SKM-1 treated with dmso at 0.1 percent for 144 hours (cell line): ENCODE measurements at regions not wholly inside any gene's neighbourhood (a gene's known extent, or its start where the extent isn't known, plus 50 kb on each side); places are given as distances from the start of the nearest gene placed in this dataset.
"Not testable (repeated sequence)": the region's sequence is repeated elsewhere in the genome, so short reads cannot be mapped to it uniquely, and the experiment has no call there.

ENCODE experiments used
- DNase-seq: peaks from one replicate; lab custom pipeline; 2025; ENCODE audit not compliant: unreplicated experiment; lab: John Stamatoyannopoulos, UW

DNA sequence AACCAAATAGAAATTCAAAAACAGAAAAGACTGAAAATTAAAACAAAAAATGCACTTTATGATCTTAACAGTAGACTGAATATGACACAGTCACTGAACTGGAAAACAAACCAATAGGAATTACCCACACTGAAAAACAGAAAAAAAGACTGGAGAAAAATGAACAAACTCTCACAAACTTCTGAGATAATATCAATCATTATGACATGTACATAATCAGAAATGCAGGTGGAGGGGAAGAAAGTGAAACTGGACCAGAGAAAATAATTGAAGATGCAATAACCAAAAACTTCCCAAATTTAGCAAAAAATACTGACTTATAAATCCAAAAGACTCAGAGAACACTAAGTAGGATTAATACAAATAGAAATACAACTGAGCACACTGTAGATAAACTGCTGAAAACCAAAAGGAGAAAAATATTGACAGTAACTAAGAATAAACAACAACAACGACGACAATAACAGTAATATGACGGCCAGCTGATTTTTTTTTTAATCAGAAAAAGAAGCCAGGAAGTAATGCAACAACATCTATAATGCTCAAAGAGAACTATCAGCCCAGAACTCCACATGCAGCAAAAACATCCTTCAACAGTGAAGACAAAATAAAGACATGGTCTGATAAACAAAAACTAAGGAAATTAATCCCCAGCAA, 108.1 kb downstream of the ZFAND4 start:
- no peak for DNase-seq

DNA sequence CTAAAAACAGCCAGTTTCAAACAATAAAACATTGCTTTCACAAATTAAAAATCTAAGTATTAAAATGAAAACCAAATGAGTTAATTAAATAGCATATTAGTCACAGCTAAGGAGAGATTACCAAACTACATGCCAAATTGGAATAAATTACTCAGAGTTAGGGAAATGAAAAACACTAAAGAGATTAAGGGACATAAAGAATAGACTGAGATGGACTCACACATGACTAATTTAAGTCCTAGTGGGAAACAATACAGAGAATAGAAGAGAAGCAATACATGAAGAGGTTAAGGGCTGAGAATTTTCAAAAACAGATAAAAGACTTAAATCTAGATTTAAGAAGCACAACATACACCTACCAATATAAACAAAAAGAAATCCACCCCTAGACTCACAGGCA, 110.6 kb downstream of the ZFAND4 start:
- no peak for DNase-seq

DNA sequence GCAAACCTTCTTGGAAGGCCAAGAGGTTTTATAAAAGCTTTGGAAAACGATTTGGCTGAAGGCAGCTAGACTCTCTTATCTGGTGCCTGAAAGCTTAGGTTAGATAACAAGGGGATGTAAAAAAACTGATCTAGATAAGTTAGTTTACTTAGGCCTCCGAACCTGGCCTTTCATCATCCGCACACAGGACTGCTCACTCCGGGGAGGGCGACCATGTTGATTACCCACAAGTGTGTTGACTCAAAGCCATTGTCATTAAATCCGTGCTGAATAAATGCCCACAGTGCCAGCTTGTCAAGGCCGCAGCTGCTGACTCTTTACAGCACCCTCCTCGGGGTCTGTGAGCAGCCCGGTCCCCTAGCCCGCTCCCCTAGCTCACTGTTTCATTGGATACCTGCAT, 112.3 kb downstream of the ZFAND4 start:
- no peak for DNase-seq

DNA sequence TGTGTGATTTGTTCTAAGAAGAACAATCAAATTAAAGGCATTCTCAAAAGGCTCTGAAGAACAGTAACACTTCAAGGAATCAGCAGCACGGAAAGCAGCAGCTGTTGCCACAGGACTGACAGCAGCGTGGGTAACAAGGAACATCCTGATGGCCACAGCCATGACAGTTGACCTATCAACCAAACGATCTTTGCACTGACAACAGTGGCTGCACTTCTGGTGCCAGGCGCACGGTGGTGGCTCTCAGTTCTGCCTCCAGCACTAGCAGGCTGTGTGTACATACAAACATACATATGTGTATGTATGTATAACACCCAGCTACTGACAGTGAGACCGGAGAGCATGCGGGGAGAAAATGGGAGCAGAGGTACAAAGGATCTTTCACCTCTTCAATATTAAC, 114.1 kb downstream of the ZFAND4 start:
- DNase-seq: no peak

DNA sequence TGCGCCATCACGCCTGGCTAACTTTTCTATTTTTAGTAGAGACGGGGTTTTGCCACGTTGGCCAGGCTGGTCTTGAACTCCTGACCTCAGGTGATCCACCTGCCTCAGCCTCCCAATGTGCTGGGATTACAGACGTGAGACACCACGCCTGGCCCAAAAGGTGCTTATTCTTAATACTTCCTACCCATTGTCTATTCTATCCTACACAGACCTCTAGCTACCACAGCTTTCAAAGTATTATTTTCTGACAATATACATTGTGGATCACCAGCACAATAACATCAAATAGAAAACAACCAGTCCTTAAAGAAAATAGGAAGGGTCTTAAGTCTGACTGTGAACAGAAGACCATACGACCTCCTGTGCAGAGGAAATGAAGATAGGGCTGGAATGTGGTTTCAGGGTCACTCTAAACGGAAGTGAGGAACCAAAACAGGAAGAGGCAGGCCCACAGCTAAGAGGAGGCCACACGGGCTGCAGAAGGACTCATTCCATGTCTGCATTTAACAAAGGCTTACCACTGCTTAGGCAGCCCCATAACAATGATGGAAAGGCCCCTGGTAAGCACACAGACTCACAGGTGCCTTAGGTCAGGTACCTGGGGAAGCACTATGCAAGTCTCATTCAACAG, 115.2 kb downstream of the ZFAND4 start:
- peak; percentile 68 for DNase-seq

DNA sequence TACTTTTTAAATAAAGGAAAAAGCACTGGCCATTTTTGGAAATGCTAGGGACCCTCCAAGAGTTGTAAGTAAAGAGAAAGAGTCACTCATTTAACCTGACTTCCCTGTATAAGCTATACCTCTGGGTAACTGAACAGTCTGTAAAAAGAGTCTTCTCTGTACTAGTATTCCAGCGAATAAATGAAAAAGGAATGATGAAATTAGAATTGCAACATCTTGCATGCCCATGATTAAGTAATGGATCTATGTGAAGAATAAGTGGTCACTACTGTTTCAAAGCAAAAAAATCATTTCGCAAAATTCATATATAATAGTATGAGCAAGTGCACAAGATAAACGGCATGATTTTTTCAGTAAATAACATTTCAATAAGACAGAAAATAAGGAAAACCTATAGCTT, 116.8 kb downstream of the ZFAND4 start:
- DNase-seq: no peak

DNA sequence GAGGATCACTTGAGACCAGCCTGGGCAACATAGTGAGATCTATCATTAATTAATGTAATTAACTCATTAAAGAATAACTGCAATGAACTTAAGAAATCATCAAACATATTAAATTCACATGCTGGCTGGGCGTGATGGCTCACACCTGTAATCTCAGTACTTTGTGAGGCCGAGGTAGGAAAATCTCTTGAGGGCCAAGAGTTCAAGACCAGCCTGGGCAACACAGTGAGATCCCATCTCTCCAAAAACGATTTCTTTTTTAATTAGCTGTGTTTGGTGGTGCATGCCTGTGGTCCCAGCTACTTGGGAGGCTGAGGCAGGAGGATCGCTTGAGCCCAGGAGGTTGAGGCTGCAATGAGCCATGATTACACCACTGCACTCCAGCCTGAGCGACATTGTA, 117.2 kb downstream of the ZFAND4 start:
- DNase-seq: not testable (repeated sequence)

DNA sequence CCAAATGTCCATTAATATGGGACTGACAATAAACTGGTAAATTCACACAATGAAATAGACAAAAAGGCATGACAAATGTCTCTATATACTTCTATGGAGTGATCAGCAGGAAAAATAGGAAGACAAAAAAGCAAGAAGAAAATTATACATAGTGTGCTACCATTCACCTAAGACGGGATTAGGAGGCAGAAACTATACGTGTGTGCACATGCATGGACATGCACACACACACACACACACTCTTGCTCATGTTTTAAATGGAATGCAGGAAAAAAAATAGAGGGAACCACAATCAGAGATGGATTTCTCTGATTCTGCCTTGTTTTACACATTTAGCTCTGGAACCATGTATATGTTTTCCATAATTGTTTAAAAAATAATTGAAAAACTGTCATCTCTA, 119.0 kb downstream of the ZFAND4 start:
- no peak for DNase-seq

DNA sequence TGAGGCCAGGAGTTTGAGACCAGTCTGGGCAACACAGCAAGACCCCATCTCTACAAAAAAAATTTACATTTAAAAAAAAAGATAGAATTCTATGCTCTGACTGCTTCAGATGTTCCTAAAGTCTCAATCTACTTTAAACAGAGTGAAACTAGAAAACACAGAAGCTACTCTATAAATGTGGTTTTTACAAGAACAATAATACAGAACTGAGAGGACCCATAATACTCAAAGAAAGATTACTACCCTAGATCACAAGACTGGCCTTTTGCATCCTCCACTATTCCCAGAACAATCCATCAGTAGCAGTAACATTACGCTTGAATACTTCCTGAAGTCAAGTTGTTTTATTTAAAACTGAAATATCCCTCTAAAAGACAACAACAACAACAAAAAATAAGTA, 119.4 kb downstream of the ZFAND4 start:
- DNase-seq: no peak

DNA sequence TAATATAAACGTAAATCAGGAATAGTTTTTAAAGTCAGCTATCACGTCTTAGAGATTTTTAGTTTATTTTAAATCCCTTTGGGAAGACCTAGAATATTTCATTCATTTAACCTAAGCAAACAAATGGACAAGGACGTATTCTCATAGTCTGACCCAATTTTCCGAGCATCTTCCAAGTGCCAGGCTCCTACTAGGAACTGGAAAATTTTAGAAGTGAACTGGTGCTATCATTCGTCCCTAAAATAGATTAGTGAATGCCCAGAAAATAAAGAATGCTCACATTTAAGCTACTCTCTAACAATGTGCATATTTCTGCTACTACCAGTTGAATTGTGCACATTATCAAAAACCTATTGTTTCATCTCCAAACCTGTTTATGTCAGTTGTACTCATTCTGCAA, 120.1 kb downstream of the ZFAND4 start:
- no peak for DNase-seq

DNA sequence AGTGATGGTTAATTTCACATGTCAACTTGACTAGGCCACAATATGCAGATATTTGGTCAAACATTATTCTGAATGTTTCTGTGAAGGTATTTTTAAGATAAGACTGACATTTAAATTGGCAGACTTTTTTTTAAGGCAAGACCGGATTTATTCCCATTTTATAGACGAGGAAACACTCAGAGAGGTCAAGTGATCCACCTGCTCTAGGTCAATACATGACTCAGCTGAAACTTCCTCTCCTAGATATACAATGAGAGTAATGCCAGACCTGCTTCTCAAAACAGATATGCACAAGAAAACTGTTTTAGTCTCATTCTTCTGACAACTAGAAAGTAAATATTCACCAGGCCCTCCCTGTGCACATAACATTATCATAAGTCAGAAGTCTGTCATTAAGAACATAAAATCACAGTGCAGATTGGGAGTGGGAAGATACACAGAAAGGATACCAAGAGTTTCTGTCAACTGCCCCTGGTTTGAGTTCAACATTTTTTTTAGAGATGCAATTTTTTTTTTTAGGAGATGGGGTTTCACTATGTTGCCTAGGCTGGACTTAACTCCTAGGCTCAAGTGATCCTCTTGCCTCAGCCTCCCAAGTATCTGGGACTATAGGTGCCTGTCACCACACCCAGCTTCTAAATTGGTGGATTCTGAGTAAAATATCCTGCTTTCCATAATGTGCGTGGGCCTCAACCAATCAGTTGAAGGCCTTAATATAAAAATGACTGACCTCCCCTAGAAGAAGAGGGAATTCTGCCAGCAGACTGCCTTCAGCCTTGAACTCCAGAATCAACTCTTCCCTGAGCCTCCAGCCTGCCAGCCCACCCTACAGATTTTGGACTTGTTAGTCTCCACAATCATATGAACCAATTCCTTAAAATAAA, 121.4 kb downstream of the ZFAND4 start:
- DNase-seq: no peak

DNA sequence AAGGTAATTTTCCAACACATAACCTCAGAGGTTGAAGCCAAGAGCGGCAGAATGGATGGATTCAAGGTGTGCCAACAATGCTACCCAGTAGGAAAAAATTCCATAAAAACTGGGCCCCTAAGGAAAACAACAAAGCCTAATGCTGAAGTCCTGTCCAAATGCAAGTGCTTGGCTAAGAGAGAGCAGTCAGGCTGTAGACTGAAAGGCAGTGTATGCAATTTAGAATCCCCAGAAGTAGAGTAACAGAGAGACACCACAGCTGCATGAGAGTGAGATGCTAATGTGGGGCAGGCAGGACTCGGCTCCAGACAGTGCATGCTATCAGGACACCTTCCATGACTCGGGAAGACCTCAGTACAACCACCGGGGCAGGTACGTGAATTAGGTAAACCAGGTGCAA, 124.5 kb downstream of the ZFAND4 start:
- no peak for DNase-seq

DNA sequence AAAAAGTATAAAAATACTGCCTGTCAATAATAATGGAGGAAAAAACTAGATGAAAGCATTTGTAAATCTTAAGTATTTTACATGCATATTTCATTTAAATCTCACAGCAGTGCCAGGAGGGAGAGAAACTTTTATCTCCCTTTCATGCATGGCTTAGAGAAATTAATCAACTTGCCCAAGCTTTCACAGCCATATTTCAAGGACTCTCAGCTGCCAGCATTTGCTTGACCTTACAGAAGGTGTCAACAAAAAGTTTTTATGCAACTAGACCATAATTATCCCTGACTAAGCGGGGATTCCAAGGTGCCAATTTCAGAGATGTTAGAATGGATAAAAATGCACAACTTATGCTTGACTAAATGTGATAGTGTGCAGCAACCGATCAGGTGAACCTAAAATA, 125.4 kb downstream of the ZFAND4 start:
- DNase-seq: no peak

DNA sequence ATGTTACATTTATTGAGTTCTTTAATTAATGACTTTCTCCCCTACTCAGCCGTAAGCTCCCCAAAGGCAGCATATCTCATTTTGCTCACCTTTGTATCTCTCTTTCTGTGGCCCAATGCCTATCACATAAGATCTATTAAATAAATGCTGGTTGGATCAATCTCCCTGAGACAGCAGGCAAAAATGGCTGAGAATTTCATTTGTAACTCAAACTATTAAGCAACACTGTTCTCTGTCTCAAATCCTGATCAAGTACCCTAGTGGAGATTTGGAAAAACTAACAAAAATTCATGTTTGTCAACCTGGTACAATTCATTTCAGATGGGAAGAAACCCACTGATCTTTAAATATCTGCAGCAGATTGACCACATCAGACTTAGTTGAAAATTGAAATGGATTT, 127.4 kb downstream of the ZFAND4 start:
- DNase-seq: no peak

DNA sequence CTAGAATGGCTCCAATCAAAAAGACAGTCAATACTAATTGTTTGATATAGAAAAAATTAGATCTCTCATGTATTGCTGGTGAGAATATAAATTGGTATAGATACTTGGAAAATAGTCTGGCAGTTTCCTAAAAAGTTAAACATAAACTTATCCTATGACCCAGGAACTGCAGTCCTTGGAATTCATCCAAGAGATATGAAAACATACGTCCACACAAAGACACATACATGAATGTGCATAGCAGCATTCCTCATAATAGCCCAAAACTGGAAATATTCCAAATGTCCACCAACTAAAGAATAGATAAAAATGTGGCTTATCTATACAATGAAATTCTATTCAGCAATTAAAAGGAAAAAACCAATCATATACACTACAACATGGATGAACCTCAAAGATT, 128.4 kb downstream of the ZFAND4 start:
- DNase-seq: no peak

DNA sequence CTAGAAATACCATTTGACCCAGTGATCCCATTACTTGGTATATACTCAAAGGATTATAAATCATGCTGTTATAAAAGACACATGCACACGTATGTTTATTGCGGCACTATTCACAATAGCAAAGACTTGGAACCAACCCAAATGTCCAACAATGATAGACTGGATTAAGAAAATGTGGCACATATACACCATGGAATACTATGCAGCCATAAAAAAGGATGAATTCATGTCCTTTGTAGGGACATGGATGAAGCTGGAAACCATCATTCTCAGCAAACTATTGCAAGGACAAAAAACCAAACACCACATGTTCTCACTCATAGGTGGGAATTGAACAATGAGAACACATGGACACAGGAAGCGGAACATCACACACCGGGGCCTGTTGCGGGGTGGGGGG, 131.5 kb downstream of the ZFAND4 start:
- DNase-seq: not testable (repeated sequence)

DNA sequence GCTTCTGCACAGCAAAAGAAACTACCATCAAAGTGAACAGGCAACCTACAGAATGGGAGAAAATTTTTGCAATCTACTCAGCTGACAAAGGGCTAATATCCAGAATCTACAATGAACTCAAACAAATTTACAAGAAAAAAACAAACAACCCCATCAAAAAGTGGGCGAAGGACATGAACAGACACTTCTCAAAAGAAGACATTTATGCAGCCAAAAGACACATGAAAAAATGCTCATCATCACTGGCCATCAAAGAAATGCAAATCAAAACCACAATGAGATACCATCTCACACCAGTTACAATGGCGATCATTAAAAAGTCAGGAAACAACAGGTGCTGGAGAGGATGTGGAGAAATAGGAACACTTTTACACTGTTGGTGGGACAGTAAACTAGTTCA, 132.0 kb downstream of the ZFAND4 start:
- not testable (repeated sequence) for DNase-seq

DNA sequence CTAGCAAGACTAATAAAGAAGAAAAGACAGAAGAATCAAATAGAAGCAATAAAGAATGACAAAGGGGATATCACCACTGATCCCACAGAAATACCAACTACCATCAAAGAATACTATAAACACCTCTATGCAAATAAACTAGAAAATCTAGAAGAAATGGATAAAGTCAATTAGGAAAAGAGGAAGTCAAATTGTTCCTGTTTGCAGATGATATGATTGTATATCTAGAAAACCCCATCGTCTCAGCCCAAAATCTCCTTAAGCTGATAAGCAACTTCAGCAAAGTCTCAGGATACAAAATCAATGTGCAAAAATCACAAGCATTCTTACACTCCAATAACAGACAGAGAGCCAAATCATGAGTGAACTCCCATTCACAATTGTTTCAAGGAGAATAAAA, 133.0 kb downstream of the ZFAND4 start:
- DNase-seq: not testable (repeated sequence)

DNA sequence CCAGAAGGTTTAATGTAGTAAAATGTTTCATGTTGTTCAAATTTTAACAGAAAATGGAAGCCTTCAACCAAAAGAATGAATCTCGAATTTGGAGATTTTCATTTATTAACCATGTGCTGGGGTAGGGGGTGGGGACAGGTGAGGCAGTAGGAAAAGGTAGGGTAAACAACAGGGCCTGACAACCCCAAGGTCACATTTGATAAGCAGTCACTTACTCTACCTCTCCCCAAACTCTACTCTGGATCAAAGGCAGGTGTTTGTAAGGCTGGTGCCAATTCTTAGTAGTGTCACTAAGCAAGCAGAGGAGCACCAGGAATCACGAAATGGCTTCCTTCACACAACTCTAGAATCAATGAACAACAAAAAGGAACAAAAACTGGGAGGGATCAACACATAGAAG, 138.0 kb downstream of the ZFAND4 start:
- no peak for DNase-seq

DNA sequence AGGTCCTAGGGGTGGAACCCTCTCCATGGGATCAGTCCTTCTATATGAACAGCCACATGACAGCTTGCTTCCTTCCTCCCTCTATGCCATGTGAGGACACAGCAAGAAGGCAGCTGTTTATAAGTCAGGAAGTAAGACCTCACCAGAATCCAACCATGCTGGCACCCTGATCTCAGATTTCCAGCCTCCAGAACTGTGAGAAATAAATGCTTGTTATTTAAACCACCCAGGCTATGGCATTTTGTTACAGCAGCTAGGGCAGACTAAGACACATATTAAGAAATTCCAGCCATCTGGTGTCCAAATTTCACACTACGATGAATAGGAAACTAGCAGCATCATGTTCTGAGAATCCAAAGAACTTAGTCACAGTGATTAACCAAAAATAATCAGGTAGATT, 140.1 kb downstream of the ZFAND4 start:
- DNase-seq: no peak

DNA sequence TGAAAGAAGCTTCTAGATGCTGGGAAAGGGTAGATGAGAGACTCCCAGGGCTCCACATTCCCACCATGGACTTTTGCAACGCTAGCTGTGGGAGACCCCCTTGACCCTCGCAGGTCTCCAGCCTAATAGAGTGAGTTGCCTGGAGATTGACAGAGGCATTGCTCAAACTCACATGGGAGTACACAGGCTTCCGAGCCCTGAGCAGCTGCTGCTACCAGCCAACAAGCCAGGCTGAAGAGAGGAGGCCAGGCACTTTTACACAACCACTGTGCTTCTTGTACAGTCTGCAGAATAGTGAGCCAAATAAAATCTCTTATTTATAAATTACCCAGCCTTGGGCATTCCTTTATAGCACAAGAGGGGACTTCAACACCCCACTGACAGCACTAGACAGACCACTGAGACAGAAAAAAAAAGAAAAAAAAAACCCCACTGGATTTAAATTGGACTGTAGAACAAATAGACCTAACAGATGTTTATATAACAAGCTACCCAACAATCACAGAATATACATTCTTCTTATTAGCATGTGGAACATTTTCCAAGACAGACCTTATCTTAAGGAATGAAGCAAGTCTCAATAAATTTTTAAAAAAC, 146.2 kb downstream of the ZFAND4 start:
- DNase-seq: no peak

DNA sequence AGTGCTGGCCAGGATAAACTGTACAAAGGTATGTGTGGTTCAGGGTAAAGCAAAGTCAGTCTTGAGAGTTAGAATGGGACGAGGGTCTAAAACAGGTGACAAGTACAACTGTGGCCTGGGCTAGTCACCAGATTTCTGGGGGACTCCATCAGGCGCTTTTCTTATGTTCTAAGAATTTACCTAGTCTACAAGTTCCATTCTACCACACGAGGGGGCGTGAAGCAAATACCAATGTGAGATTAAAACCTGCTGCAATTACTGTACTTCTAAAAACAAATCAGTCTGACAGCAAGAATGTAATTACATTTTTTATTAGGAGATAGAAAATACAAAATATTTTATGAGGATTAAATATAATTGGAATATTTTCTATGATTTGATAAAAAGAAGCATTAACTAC, 146.5 kb downstream of the ALOX5 start:
- DNase-seq: no peak
